Stomach smooth muscle (tissue), 2 donors: ENCODE measurements at regions not wholly inside any gene's neighbourhood (a gene's known extent, or its start where the extent isn't known, plus 50 kb on each side); places are given as distances from the start of the nearest gene placed in this dataset.

Experiments used
- H3K27ac ChIP-seq: one replicate; pipeline ENCODE4 v1.7.0; 2013; ENCODE audit warnings: mild to moderate bottlenecking, low read length, inconsistent platforms
- H3K27me3 ChIP-seq, 2 donors: one replicate each; pipeline ENCODE4 v1.7.0; 2013; ENCODE audit warnings: low read length in 2 of 2; ENCODE audit not compliant: insufficient read depth in 2 of 2, control insufficient read depth in 1 of 2
- H3K36me3 ChIP-seq, 2 donors: one replicate each; pipeline ENCODE4 v1.7.0; 2013; ENCODE audit warnings: low read length in 2 of 2; ENCODE audit not compliant: control insufficient read depth in 2 of 2, insufficient read depth in 2 of 2
- H3K4me1 ChIP-seq: one replicate; pipeline ENCODE4 v1.7.0; 2013; ENCODE audit warnings: low read length; ENCODE audit not compliant: control insufficient read depth, insufficient read depth
- H3K4me3 ChIP-seq, 2 donors: one replicate each; pipeline ENCODE4 v1.7.0; 2013; ENCODE audit warnings: low read length in 2 of 2
- H3K9ac ChIP-seq, 2 donors: one replicate each; pipeline ENCODE4 v1.7.0; 2013; ENCODE audit warnings: low read length in 2 of 2, mild to moderate bottlenecking in 1 of 2
- H3K9me3 ChIP-seq, 2 donors: one replicate each; pipeline ENCODE4 v1.7.0; 2013; ENCODE audit warnings: low read length in 2 of 2; ENCODE audit not compliant: control insufficient read depth in 2 of 2
- donor health status: healthy.
- donor health status: Pancreatic carcinoma.

- Histone ChIP-seq H3K9ac (no peak overlapping the region), H3K4me3 (no peak overlapping the region), H3K27me3 (no peaks in the 10 kb centered on the region), H3K9me3 (peaks cover 5 to 6% of the 10 kb centered on the region in 2 donors), H3K4me1 (peaks cover 4% of the 10 kb centered on the region), H3K36me3 (no peaks in the 10 kb centered on the region), H3K27ac (no peak overlapping the region)
Measured at GRCh38 chr16:9534759-9535158, 443.3 kb downstream of the HAPSTR1 start.

- H3K27ac ChIP-seq, result no peak overlapping the region
- H3K4me1 ChIP-seq, result peaks cover 4% of the 10 kb centered on the region
- H3K9ac ChIP-seq, result no peak overlapping the region
- peaks cover 5 to 8% of the 10 kb centered on the region in 2 donors for H3K9me3 ChIP-seq
- no peaks in the 10 kb centered on the region for H3K36me3 ChIP-seq
- no peak overlapping the region for H3K4me3 ChIP-seq
- no peaks in the 10 kb centered on the region for H3K27me3 ChIP-seq
Measured at GRCh38 chr16:9536905-9537304, 445.5 kb downstream of the HAPSTR1 start.

- H3K27me3 ChIP-seq, result no peaks in the 10 kb centered on the region
- H3K27ac ChIP-seq, result no peak overlapping the region
- H3K9me3 ChIP-seq, result peaks cover 0 to 8% of the 10 kb centered on the region in 2 donors
- H3K4me3 ChIP-seq, result no peak overlapping the region
- H3K36me3 ChIP-seq, result no peaks in the 10 kb centered on the region
- no peak overlapping the region for H3K9ac ChIP-seq
- H3K4me1 ChIP-seq, result peaks cover 4% of the 10 kb centered on the region
Measured at GRCh38 chr16:9539346-9539745, 447.9 kb downstream of the HAPSTR1 start.

DNA sequence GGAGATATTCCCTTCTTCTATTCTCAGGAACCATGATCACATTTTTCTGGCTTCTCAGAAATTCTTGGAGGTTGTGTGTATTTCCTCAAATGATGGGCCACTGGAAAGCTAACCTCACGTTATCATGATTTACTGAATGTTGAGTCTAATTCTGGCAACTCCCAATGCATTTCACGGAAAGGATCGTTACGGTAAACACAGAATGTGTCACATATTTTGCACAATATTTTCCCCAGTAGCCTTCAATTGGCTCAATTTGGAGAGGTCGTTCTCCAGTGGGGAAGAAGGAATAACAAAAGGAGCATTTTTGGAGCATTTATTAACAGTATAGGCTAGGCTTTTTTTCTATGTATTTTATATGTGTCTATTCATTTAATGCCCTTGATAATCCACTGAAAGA lies 450.3 kb downstream of the HAPSTR1 start:
- no peaks in the 10 kb centered on the region for H3K27me3 ChIP-seq
- H3K27ac ChIP-seq, result no peak overlapping the region
- H3K4me3 ChIP-seq, result no peak overlapping the region
- H3K4me1 ChIP-seq, result no peaks in the 10 kb centered on the region
- H3K9ac ChIP-seq, result no peak overlapping the region
- peaks cover 0 to 8% of the 10 kb centered on the region in 2 donors for H3K9me3 ChIP-seq
- H3K36me3 ChIP-seq, result no peaks in the 10 kb centered on the region

- Histone ChIP-seq H3K9ac (no peak overlapping the region), H3K4me3 (no peak overlapping the region), H3K36me3 (no peaks in the 10 kb centered on the region), H3K27me3 (no peaks in the 10 kb centered on the region), H3K27ac (no peak overlapping the region), H3K4me1 (no peaks in the 10 kb centered on the region), H3K9me3 (peaks cover 0 to 8% of the 10 kb centered on the region in 2 donors)
Measured at GRCh38 chr16:9542165-9542755, 450.8 kb downstream of the HAPSTR1 start.

GRCh38 chr16:9545522-9546437 lies 454.3 kb downstream of the HAPSTR1 start:
- no peak overlapping the region for H3K27ac ChIP-seq
- no peaks in the 10 kb centered on the region for H3K4me1 ChIP-seq
- no peaks in the 10 kb centered on the region for H3K36me3 ChIP-seq
- H3K4me3 ChIP-seq, result no peak overlapping the region
- H3K9me3 ChIP-seq, result no peaks in the 10 kb centered on the region
- H3K9ac ChIP-seq, result no peak overlapping the region
- H3K27me3 ChIP-seq, result no peaks in the 10 kb centered on the region

- no peaks in the 10 kb centered on the region for H3K4me1 ChIP-seq
- no peaks in the 10 kb centered on the region for H3K27me3 ChIP-seq
- H3K4me3 ChIP-seq, result no peak overlapping the region
- peaks cover 0 to 6% of the 10 kb centered on the region in 2 donors for H3K9me3 ChIP-seq
- no peak overlapping the region for H3K27ac ChIP-seq
- no peaks in the 10 kb centered on the region for H3K36me3 ChIP-seq
- H3K9ac ChIP-seq, result no peak overlapping the region
Measured at GRCh38 chr16:9546438-9546786, 455.0 kb downstream of the HAPSTR1 start.

- Histone ChIP-seq H3K9me3 (peaks cover 1 to 8% of the 10 kb centered on the region in 2 donors), H3K9ac (no peak overlapping the region), H3K4me1 (no peaks in the 10 kb centered on the region), H3K36me3 (no peaks in the 10 kb centered on the region), H3K27ac (no peak overlapping the region), H3K4me3 (no peak overlapping the region), H3K27me3 (no peaks in the 10 kb centered on the region)
Measured at GRCh38 chr16:9549487-9549886, 458.0 kb downstream of the HAPSTR1 start.

GRCh38 chr16:9555051-9555450 lies 463.6 kb downstream of the HAPSTR1 start:
- Histone ChIP-seq H3K27me3 (no peaks in the 10 kb centered on the region), H3K27ac (no peak overlapping the region), H3K36me3 (no peaks in the 10 kb centered on the region), H3K4me1 (no peaks in the 10 kb centered on the region), H3K9me3 (peaks cover 8% of the 10 kb centered on the region in 2 donors), H3K9ac (no peak overlapping the region), H3K4me3 (no peak overlapping the region)

DNA sequence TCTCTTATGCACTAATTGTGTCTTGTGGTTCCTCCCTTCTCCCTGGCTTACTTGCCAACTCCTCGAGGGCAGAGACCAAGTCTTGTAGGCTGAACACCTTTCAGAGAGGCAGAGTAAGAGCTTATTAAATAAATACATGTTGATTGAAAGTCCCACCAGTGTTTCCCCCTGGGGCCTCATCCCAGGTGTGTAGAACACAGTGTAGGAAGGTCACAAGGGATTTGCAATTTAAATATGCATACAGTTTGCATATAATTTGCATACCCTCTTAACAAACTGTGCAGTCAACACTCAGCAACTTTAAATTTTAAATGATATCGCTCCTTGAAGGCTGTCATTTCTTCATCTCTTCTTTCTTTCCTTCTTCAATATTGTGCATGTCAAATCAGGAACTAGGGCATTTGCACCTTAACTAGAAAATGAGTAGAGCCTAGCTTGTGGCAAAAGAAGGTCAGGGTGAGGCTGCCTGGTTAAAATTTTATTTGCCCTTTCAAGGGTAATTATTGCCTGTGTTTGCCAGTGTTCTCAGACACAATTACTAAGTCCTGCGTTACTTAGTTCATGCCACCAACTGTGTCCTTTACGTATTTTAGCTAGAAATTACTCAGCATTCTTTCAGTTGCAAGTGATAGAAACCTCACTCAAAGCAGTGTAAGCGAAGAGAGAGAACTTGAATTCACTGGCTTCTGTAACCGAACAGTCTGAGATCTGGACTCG lies 465.7 kb downstream of the HAPSTR1 start:
- H3K9me3 ChIP-seq, result peaks cover 3 to 8% of the 10 kb centered on the region in 2 donors
- no peaks in the 10 kb centered on the region for H3K4me1 ChIP-seq
- no peak overlapping the region for H3K9ac ChIP-seq
- no peaks in the 10 kb centered on the region for H3K27me3 ChIP-seq
- no peak overlapping the region for H3K4me3 ChIP-seq
- H3K36me3 ChIP-seq, result no peaks in the 10 kb centered on the region
- H3K27ac ChIP-seq, result no peak overlapping the region
